Mucosa of descending colon (tissue), 3 donors: ENCODE measurements at regions not wholly inside any gene's neighbourhood (a gene's known extent, or its start where the extent isn't known, plus 50 kb on each side); places are given as distances from the start of the nearest gene placed in this dataset.

Source experiments
- ATAC-seq: fragments of 200-7000 bp; cut with Tn5 transposase; one replicate; pipeline ENCODE4 v1.9.1; 2020; ENCODE audit warnings: mild to moderate bottlenecking, moderate library complexity
- DNase-seq, 3 donors: peaks; one replicate each; pipeline ENCODE4 v3.0.0-alpha.2; 2020
- H3K36me3 ChIP-seq: fragments of 200-600 bp; one replicate; pipeline ENCODE4 v1.8.0; 2021; ENCODE audit warnings: low read depth, mild to moderate bottlenecking
- H3K4me1 ChIP-seq: fragments of 200-600 bp; one replicate; pipeline ENCODE4 v1.8.0; 2021; ENCODE audit warnings: low read depth, mild to moderate bottlenecking
- H3K4me3 ChIP-seq: fragments of 200-600 bp; one replicate; pipeline ENCODE4 v1.8.0; 2021; ENCODE audit warnings: mild to moderate bottlenecking
- H3K9me3 ChIP-seq: fragments of 200-600 bp; one replicate; pipeline ENCODE4 v1.8.0; 2021; ENCODE audit warnings: mild to moderate bottlenecking
- intact Hi-C, 2 donors: fragments of 100-400 bp; cut with DNase I in 1 of 2; cut with micrococcal nuclease in 1 of 2; formaldehyde crosslinking; loops; one replicate each; pipeline versions ENCODE4 v1.11.0 to v1.11.1; 2022; cut with DNase I, micrococcal nuclease
- TF ChIP-seq, protein P1 (sequence below): fragments of 200-600 bp; IDR thresholded peaks from one replicate; pipeline ENCODE4 v1.8.0; 2022; ENCODE audit warnings: antibody characterized with exemption, mild to moderate bottlenecking
- donor health status: DM: no; HTN: no; CAD: no; lungs with moderate emphysema.
- donor health status: DM: no; HTN: no; CAD: no.
- donor health status: DM: no; HTN: yes; CAD: no.

DNA sequence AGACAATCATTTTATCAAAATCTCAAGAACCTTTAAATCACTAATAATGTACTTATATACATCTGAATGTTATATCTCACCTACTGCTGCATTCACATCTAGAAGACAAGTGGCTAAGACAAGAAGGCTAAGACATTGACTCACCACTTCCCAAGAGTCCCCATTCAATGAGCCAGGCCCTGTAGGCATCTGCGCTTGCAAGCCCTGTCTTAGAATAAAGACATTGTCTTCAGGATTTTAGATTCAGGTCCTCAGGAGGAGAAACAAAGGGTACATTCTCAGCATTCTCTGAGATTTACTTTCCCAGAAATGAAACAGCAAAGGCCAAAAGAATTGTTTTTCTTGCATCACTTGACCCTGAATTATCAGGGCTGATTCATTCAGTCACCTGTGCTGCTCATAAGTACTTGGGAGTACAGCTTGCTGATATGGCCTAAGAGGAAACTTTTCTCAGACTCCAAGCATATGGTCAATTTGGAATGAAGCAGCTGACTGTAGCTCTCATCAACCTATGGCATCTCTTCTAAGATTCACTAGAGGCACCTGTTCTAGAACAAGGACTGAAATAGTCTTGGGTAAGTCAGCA lies 858.3 kb upstream of the AMELY start:
- ATAC-seq (no peak), DNase-seq (no peak)
- Histone ChIP-seq H3K4me3 (no peak overlapping the region), H3K9me3 (no peaks in the 10 kb centered on the region), H3K4me1 (no peaks in the 10 kb centered on the region), H3K36me3 (no peaks in the 10 kb centered on the region)
- intact Hi-C loops, result no loop called here
- TF ChIP-seq, protein P1, sequence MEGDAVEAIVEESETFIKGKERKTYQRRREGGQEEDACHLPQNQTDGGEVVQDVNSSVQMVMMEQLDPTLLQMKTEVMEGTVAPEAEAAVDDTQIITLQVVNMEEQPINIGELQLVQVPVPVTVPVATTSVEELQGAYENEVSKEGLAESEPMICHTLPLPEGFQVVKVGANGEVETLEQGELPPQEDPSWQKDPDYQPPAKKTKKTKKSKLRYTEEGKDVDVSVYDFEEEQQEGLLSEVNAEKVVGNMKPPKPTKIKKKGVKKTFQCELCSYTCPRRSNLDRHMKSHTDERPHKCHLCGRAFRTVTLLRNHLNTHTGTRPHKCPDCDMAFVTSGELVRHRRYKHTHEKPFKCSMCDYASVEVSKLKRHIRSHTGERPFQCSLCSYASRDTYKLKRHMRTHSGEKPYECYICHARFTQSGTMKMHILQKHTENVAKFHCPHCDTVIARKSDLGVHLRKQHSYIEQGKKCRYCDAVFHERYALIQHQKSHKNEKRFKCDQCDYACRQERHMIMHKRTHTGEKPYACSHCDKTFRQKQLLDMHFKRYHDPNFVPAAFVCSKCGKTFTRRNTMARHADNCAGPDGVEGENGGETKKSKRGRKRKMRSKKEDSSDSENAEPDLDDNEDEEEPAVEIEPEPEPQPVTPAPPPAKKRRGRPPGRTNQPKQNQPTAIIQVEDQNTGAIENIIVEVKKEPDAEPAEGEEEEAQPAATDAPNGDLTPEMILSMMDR, result no peak

DNA sequence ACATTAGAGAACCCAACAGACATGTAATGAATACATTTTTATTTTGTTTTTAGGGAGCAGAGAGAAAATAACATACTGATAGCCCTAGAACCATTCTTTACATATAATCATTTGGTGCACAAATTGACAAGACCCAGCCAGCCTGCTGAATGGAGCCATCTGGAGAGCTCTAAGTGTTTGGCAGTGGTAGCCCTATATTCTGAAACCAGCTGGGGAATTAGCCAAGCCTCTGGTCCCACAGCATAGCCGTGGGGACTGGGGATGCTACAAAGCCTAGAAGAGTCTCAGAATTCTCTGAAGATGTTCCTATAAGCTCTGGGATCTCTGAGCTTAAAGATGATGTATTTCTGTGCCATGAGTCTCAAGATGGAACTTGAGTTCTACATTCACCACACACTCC lies 857.3 kb upstream of the AMELY start:
- H3K4me1 ChIP-seq, result no peaks in the 10 kb centered on the region
- TF ChIP-seq, protein P1, result no peak
- no peak overlapping the region for H3K4me3 ChIP-seq
- no peaks in the 10 kb centered on the region for H3K9me3 ChIP-seq
- no peaks in the 10 kb centered on the region for H3K36me3 ChIP-seq
- DNase-seq (no peak), ATAC-seq (no peak)
- intact Hi-C loops, result no loop called here

DNA sequence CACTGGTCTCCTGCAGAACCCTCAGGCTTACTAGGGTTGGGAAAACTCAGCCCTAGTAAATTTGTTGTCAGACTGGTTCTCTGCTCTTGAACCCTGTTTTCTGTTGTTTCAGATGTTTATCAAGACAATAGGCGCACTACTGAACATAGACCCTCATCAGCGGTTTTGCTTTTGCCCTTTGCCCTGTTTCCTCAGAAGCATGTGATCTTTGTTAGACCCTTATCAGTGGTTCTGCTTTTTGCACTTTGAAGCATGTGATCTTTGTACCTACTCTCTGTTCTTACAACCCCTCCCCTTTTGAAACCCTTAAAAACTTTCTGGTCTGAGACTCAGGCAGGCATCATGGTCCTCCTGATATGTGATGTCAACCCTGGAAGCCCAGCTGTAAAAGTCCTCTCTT lies 842.2 kb upstream of the AMELY start:
- no peaks in the 10 kb centered on the region for H3K36me3 ChIP-seq
- no peaks in the 10 kb centered on the region for H3K9me3 ChIP-seq
- TF ChIP-seq, protein P1, result no peak
- H3K4me3 ChIP-seq, result no peak overlapping the region
- ATAC-seq, result no peak
- DNase-seq, result no peak
- no peaks in the 10 kb centered on the region for H3K4me1 ChIP-seq
- intact Hi-C loops, result no loop called here

DNA sequence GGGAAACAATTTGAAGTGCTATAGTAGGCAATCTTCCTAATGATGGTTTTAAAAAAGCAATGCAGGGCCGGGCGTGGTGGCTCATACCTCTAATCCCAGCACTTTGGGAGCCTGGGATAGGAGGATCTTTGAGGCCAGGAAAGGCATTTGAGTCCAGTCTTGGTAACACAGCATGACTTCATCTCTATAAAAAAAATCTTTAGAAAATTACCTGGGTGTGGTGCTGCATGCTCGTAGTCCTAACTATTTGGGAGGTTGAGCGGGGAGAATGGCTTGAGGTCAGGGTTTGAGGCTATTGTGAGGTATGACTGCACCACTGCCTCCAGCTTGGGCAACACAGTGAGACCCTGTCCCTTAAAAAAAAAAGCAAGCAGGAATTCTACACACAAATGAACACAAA lies 835.2 kb upstream of the AMELY start:
- no peak for DNase-seq
- H3K4me1 ChIP-seq, result no peaks in the 10 kb centered on the region
- TF ChIP-seq, protein P1, result no peak
- H3K9me3 ChIP-seq, result no peaks in the 10 kb centered on the region
- intact Hi-C loops, result no loop called here
- no peaks in the 10 kb centered on the region for H3K36me3 ChIP-seq
- H3K4me3 ChIP-seq, result no peak overlapping the region
- ATAC-seq, result no peak

DNA sequence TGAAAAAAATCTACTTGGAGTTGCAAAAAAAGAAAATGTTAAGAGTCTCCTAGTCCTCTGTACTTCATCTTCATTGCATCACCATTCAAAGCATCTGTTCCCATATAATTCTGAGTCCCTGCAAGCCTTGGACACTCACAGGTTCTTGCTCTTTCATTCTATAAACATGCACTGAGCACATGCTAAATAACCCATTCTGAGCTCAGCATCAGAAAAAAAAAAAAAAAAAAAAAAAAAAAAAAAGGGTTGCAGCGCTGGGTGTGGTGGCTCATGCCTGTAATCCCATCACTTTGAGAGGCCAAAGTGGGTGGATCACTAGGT lies 834.0 kb upstream of the AMELY start:
- Histone ChIP-seq H3K9me3 (no peaks in the 10 kb centered on the region), H3K4me3 (no peak overlapping the region), H3K4me1 (no peaks in the 10 kb centered on the region), H3K36me3 (no peaks in the 10 kb centered on the region)
- no peak for DNase-seq
- no peak for ATAC-seq
- intact Hi-C loops, result no loop called here
- TF ChIP-seq, protein P1, result no peak
